Spleen (tissue), 7 donors: ENCODE measurements at regions not wholly inside any gene's neighbourhood (a gene's known extent, or its start where the extent isn't known, plus 50 kb on each side); places are given as distances from the start of the nearest gene placed in this dataset.

Experiments used
- POLR2AphosphoS5 ChIP-seq, 3 donors: sonication (generic); formaldehyde crosslinking; IDR thresholded peaks; one replicate each; pipeline ENCODE4 v1.5.1; 2017; ENCODE audit warnings: antibody characterized with exemption in 3 of 3
- TF ChIP-seq, protein P1 (sequence below), 11 experiments: fragments of 200-600 bp in 7 of 11; fragments of 450-650 bp in 4 of 11; sonication (generic) in 4 of 11; IDR thresholded peaks in 8 of 11; conservative IDR thresholded peaks in 3 of 11; 1 replicate in 7 of 11; 2 replicates in 4 of 11; pipeline versions ENCODE4 v1.4.0 to v1.8.0; 2016 to 2021; ENCODE audit warnings: antibody characterized with exemption in 11 of 11, inconsistent platforms in 4 of 11, mild to moderate bottlenecking in 1 of 11
- donor health status: DM: no; HTN: no; CAD: no; lungs with moderate emphysema.
- donor health status: DM: no; HTN: no; CAD: no.
- donor health status: DM: no; HTN: no; CAD: no.

DNA sequence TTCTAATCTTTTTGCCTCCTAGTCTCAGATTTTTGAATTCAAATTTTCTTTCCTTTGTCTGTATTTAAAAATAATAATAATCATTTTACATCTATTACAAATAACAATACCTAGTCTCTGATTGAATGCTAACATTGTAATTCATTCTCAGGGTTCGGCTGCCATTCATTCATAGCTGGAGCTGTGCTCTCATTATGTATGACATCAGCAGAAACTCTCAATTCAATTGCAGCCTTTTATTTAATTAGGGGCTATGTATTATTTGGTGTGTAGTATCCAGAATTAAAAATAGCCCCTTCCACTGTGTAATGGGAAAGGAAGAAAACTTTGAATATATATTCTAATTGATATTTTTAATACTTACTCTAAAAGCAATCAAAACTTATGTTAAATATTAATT, 270.4 kb upstream of the MDFIC2 start:
- TF ChIP-seq POLR2AphosphoS5 (IDR thresholded peaks at IDR 0.05) = no peak
- TF ChIP-seq, protein P1, sequence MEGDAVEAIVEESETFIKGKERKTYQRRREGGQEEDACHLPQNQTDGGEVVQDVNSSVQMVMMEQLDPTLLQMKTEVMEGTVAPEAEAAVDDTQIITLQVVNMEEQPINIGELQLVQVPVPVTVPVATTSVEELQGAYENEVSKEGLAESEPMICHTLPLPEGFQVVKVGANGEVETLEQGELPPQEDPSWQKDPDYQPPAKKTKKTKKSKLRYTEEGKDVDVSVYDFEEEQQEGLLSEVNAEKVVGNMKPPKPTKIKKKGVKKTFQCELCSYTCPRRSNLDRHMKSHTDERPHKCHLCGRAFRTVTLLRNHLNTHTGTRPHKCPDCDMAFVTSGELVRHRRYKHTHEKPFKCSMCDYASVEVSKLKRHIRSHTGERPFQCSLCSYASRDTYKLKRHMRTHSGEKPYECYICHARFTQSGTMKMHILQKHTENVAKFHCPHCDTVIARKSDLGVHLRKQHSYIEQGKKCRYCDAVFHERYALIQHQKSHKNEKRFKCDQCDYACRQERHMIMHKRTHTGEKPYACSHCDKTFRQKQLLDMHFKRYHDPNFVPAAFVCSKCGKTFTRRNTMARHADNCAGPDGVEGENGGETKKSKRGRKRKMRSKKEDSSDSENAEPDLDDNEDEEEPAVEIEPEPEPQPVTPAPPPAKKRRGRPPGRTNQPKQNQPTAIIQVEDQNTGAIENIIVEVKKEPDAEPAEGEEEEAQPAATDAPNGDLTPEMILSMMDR (IDR thresholded peaks at IDR 0.05 in 8 of 11, conservative IDR thresholded peaks at IDR 0.05 in 3 of 11) = no peak
